PC-3 (cell line): ENCODE measurements at regions not wholly inside any gene's neighbourhood (a gene's known extent, or its start where the extent isn't known, plus 50 kb on each side); places are given as distances from the start of the nearest gene placed in this dataset.

Experiments
- ATAC-seq: fragments of 200-7000 bp; cut with Tn5 transposase; 2 replicates; pipeline ENCODE4 v1.9.1; 2020; ENCODE audit warnings: mild to moderate bottlenecking, moderate library complexity
- BruUV-seq: library from RNA; stranded (reverse); fragments of 400-500 nt; replicated peaks from 2 replicates; lab custom pipeline; 2021; lab: Mats Ljungman, UMichigan
- CTCF ChIA-PET: fragments of 300-600 bp; sonication (Branson Sonifier 250); formaldehyde crosslinking; loops from one replicate; lab custom pipeline; 2022; ENCODE audit warnings: antibody characterized with exemption; lab: Charles Lee
- POLR2A ChIA-PET: fragments of 300-600 bp; sonication (Branson Sonifier 250); formaldehyde crosslinking; loops from one replicate; lab custom pipeline; 2022; ENCODE audit warnings: antibody characterized with exemption; ENCODE audit not compliant: unreplicated experiment; lab: Charles Lee
- DNase-seq: peaks from one replicate; pipeline ENCODE4 v3.0.0-alpha.2; 2015
- H2AFZ ChIP-seq: fragments of 300-600 bp; sonication (generic); 2 replicates; pipeline ENCODE4 v1.6.0; 2016; ENCODE audit warnings: antibody characterized with exemption, low read length
- H3F3A ChIP-seq: fragments of 300-600 bp; sonication (generic); one replicate; pipeline ENCODE4 v1.6.0; 2017; ENCODE audit warnings: antibody characterized with exemption, low read length, control low read depth, mild to moderate bottlenecking; ENCODE audit not compliant: unreplicated experiment
- H3K27ac ChIP-seq: fragments of 300-600 bp; sonication (generic); 2 replicates; pipeline ENCODE4 v1.5.1; 2016; ENCODE audit warnings: mild to moderate bottlenecking, low read length
- H3K27me3 ChIP-seq: fragments of 300-600 bp; sonication (generic); 2 replicates; pipeline ENCODE4 v1.6.1; 2016; ENCODE audit warnings: low read length, mixed read lengths
- H3K36me3 ChIP-seq: fragments of 300-600 bp; sonication (generic); 2 replicates; pipeline ENCODE4 v1.6.1; 2016; ENCODE audit warnings: low read depth, mixed run types, low read length, mixed read lengths
- H3K4me1 ChIP-seq: fragments of 300-600 bp; sonication (generic); 2 replicates; pipeline ENCODE4 v1.5.1; 2016; ENCODE audit warnings: low read length; ENCODE audit not compliant: insufficient read depth
- H3K4me2 ChIP-seq: fragments of 300-600 bp; sonication (generic); 2 replicates; pipeline ENCODE4 v1.6.0; 2016; ENCODE audit warnings: low read length
- H3K4me3 ChIP-seq: fragments of 300-600 bp; sonication (generic); 2 replicates; pipeline ENCODE4 v1.5.1; 2016; ENCODE audit warnings: mild to moderate bottlenecking, low read length, mixed read lengths
- H3K79me2 ChIP-seq: fragments of 300-600 bp; sonication (generic); 2 replicates; pipeline ENCODE4 v1.6.1; 2017; ENCODE audit warnings: low read length, mixed read lengths
- H3K9ac ChIP-seq: fragments of 300-600 bp; sonication (generic); 2 replicates; pipeline ENCODE4 v1.6.0; 2016; ENCODE audit warnings: mild to moderate bottlenecking, low read length
- H3K9me2 ChIP-seq: fragments of 300-600 bp; sonication (generic); replicated peaks from 2 replicates; pipeline ENCODE4 v1.6.1; 2016; ENCODE audit warnings: mixed run types, low read length, mixed read lengths
- H3K9me3 ChIP-seq: fragments of 300-600 bp; sonication (generic); 2 replicates; pipeline ENCODE4 v1.6.1; 2016; ENCODE audit warnings: low read length, mixed read lengths
- H4K20me1 ChIP-seq: fragments of 300-600 bp; sonication (generic); 2 replicates; pipeline ENCODE4 v1.6.1; 2016; ENCODE audit warnings: low read length, mixed read lengths
- CTCF ChIP-seq: fragments of 300-600 bp; sonication (generic); conservative IDR thresholded peaks from 2 replicates; pipeline ENCODE4 v1.5.1; 2017; ENCODE audit warnings: antibody characterized with exemption, low read depth, mild to moderate bottlenecking, low read length
- EZH2 ChIP-seq: fragments of 300-600 bp; sonication (generic); IDR thresholded peaks from one replicate; pipeline ENCODE4 v1.6.1; 2017; ENCODE audit warnings: antibody characterized with exemption, mild to moderate bottlenecking, low read length; ENCODE audit not compliant: unreplicated experiment
- EZH2phosphoT487 ChIP-seq: fragments of 300-600 bp; sonication (generic); IDR thresholded peaks from 2 replicates; pipeline ENCODE4 v1.6.1; 2018; ENCODE audit warnings: mild to moderate bottlenecking, antibody characterized with exemption, low read length, borderline replicate concordance
- intact Hi-C: fragments of 100-400 bp; cut with micrococcal nuclease; formaldehyde crosslinking; loops from 2 replicates; pipeline ENCODE4 v1.9.0; 2023

- H3K9me3 ChIP-seq, result no peaks in the 10 kb centered on the region
- BruUV-seq, result no TSS peak
- CTCF ChIA-PET, result no interaction called here
Measured at GRCh38 chr1:81493102-81493869, 307.4 kb upstream of the ADGRL2 start.

GRCh38 chr1:81492628-81493027 lies 308.1 kb upstream of the ADGRL2 start:
- peaks cover 42% of the 10 kb centered on the region for H3K27me3 ChIP-seq
- DNase-seq, result no peak
- intact Hi-C loops, result no loop called here

More at GRCh38 chr1:81493102-81493869, 307.4 kb upstream of the ADGRL2 start:
- H3K4me1 ChIP-seq, result no peaks in the 10 kb centered on the region
- H3K79me2 ChIP-seq, result no peaks in the 10 kb centered on the region
- H3K4me3 ChIP-seq, result no peak overlapping the region
- no peak overlapping the region for H3K27ac ChIP-seq
- POLR2A ChIA-PET, result no interaction called here
- H3K36me3 ChIP-seq, result no peaks in the 10 kb centered on the region
- H3K4me2 ChIP-seq, result no peak overlapping the region
- intact Hi-C loops, result no loop called here
- no peaks in the 10 kb centered on the region for H3K9me2 ChIP-seq
- no peak overlapping the region for H2AFZ ChIP-seq
- TF ChIP-seq EZH2 (no peak), EZH2phosphoT487 (no peak), CTCF (no peak)
- H3K9ac ChIP-seq, result no peak overlapping the region
- no peak for DNase-seq
- no peaks in the 10 kb centered on the region for H4K20me1 ChIP-seq
- H3F3A ChIP-seq, result no peaks in the 10 kb centered on the region
- H3K27me3 ChIP-seq, result peaks cover 44% of the 10 kb centered on the region
- ATAC-seq, result no peak

More at GRCh38 chr1:81492628-81493027, 308.1 kb upstream of the ADGRL2 start:
- Histone ChIP-seq H3K4me3 (no peak overlapping the region), H3K4me2 (no peak overlapping the region), H3K4me1 (no peaks in the 10 kb centered on the region), H3F3A (no peaks in the 10 kb centered on the region), H3K9ac (no peak overlapping the region), H3K9me2 (no peaks in the 10 kb centered on the region), H3K27ac (no peak overlapping the region), H3K36me3 (no peaks in the 10 kb centered on the region), H2AFZ (no peak overlapping the region), H4K20me1 (no peaks in the 10 kb centered on the region), H3K79me2 (no peaks in the 10 kb centered on the region), H3K9me3 (no peaks in the 10 kb centered on the region)
- TF ChIP-seq EZH2phosphoT487 (no peak), CTCF (no peak), EZH2 (no peak)
- ATAC-seq, result no peak
- no TSS peak for BruUV-seq
- ChIA-PET CTCF (no interaction called here), POLR2A (no interaction called here)
